NCI-H1694 treated with DMSO at 0.1 percent for 48 hours (cell line): ENCODE measurements at regions not wholly inside any gene's neighbourhood (a gene's known extent, or its start where the extent isn't known, plus 50 kb on each side); places are given as distances from the start of the nearest gene placed in this dataset.
"Not testable (repeated sequence)": the region's sequence is repeated elsewhere in the genome, so short reads cannot be mapped to it uniquely, and the experiment has no call there.

Experiments used
- DNase-seq: peaks from one replicate; lab custom pipeline; 2025; lab: John Stamatoyannopoulos, UW

DNA sequence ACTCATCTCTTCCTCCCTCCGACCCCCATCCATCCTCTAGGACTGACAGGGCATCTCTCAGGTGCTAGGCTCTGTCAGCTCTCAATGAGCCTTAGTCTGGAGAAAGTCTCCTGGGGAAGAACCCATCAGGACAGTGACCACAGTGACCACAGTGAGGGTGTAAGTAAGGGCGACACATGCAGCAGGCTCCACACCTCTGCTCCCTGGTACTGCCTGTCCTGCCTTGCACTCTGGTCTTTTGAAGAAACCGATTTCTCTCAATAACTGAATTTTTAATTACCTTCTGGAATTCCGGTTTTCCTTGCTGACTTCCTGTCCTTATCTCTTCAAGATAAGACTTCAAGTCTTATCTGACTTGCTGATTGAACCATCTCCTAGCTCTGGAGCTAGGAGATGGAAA, 190.2 kb downstream of the ACTR3B start:
- DNase-seq = no peak

GRCh38 chr7:152956006-152956405, 196.5 kb downstream of the ACTR3B start:
- no peak for DNase-seq

GRCh38 chr7:152959610-152960009, 200.1 kb downstream of the ACTR3B start:
- no peak for DNase-seq

DNA sequence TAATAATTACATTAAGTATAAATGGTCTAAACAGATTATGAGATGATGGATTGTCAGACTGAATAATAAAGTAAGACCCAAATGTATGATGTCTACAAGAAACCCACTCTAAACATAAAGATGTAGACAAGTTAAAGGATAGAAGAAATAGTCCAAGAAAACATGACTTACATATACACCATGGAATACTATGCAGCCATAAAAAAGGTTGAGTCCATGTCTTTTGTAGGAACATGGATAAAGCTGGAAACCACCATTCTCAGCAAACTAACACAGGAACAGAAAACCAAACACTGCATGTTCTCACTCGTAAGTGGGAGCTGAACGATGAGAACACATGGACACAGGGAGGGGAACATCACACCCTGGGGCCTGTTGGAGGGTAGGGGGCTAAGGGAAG, 202.2 kb downstream of the ACTR3B start:
- not testable (repeated sequence) for DNase-seq

DNA sequence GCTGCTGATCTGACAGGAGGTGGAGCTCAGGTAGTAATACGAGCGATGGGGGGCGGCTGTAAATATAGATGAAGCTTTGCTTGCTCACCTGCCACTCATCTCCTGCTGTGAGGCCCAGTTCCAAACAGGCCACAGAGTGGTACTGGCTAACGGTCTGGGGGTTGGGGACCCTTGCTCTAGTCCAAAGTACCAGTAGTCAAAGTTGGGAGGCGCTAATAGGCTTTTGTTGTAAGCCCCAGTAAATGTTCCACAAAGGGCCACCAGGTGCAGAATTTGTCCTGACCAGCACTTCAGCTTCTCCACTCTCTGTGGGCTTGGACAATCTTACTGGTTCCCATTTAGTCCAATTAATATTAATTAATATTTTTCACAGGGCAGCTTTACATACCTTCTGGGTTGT, 206.6 kb downstream of the ACTR3B start:
- DNase-seq = no peak

DNA sequence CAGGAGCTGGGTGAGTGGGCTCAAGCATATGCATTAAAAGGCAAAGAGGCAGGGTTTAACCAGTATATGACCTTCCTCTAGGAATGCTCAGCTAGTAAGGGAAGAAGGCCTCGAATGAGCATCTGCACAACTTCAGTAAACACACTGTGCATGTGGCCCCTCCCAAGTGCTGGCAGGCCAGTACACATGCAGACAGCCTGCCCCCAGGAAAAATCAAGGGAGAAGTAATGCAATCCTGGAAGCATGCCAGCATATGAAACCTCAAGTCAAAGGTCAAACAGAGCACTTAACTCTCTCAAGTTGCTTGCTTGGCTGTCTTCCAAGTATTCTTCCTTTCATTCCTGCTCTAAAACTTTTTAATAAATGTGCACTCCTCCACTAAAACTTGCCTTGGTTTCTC, 208.4 kb downstream of the ACTR3B start:
- no peak for DNase-seq

DNA sequence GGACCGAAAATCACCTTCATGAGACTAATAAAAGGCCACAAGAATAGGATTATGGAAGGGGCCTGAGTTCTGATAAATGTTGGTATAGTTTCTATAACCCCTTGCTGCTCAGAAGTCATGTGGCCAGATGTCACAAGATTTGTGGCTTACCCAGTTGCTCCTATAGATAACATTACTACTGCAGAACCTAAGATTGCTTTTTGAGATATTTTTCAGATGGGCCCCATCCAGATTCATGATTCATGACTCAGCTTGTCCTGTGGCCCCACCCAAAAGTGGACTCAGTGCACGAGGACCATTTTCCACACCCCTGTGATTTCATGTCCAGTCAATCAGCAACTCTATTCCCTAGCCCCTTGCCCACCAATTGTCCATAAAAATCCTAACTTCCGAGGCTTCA, 209.0 kb downstream of the ACTR3B start:
- DNase-seq = no peak

- no peak for DNase-seq
Measured at GRCh38 chr7:152969335-152969734, 209.8 kb downstream of the ACTR3B start.

- DNase-seq = no peak
Measured at GRCh38 chr7:152969839-152970238, 210.3 kb downstream of the ACTR3B start.

DNA sequence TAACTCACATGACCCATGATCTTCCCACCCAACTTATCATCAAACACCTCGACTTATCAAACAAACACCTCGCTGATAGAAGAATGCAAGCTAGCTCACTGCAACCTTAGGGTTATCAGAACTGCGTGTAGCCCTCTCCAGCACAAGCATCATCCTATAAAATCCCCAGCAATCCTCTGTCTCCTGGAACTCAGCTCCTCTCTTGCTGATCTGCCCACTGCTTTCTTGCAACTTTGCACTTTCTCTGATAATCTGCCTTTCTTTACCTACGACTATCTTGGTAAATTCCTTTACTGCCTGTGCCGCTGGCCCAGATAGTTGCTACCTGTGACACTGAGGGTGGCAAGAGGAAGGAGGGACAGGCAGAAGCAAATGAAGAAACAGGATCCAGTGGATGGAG, 210.9 kb downstream of the ACTR3B start:
- DNase-seq = no peak

- DNase-seq = no peak
Measured at GRCh38 chr7:152974577-152974976, 215.0 kb downstream of the ACTR3B start.

DNA sequence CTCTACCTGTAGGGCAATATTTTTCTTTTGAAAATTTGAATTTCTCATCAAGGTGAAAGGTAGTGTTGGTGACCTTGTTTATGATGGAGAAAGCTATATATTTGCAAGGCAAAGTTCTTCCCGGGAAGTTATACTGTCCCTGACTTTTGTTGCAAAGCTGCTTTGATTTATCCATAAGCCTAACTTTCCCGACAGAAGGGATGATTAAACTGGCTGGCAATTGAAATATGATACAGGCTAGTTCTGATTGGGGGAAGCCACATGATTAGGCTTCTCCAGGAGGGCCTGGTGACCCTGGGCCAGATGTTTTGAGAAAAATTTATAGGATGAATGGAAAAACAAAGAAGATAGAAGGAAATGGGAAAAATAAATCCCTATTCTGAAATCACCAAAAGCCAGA, 215.5 kb downstream of the ACTR3B start:
- no peak for DNase-seq

- no peak for DNase-seq
Measured at GRCh38 chr7:152979376-152979775, 219.8 kb downstream of the ACTR3B start.

- no peak for DNase-seq
Measured at GRCh38 chr7:152984421-152984820, 224.9 kb downstream of the ACTR3B start.

GRCh38 chr7:152986376-152986775, 226.8 kb downstream of the ACTR3B start:
- DNase-seq = no peak

GRCh38 chr7:152987656-152988055, 228.1 kb downstream of the ACTR3B start:
- no peak for DNase-seq

- DNase-seq = no peak
Measured at GRCh38 chr7:152989889-152990380, 230.4 kb downstream of the ACTR3B start.

DNA sequence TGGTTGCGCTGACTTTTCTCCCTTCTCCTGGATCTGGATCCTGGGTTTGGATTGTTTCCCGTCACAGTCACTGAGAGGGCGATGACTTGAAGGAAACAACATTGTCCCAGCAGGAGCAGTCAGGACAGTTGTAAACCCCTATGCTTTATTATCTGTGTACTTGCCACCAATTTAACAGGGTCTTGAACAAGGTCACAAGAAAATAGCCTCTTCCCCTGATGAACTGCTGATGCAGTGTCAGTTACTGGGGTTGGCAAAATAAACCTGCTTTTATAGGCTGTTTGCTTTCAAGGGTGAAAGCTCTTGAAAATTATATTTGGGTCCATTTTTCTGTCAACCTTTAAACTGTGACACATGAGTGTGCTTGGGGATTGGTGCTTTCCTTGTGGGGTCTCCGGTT, 238.9 kb downstream of the ACTR3B start:
- DNase-seq = no peak

DNA sequence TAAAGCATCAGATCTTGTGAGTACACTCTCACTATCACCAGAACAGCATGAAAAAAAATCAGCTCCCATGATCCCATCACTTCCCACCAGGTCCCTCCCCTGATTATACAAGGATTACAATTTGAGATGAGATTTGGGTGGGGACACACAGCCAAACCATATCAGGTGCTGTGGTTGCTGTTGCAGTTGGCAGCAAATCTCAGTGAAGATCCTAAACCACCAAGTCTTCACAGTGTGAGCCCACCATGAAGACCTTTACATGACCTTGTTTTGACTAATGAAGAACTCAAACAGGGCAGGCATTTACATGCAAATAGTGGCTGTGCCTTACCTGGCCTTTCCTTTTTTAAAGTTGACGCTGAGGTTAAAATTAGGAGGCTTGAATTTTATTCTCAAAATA, 242.6 kb downstream of the ACTR3B start:
- DNase-seq = no peak

DNA sequence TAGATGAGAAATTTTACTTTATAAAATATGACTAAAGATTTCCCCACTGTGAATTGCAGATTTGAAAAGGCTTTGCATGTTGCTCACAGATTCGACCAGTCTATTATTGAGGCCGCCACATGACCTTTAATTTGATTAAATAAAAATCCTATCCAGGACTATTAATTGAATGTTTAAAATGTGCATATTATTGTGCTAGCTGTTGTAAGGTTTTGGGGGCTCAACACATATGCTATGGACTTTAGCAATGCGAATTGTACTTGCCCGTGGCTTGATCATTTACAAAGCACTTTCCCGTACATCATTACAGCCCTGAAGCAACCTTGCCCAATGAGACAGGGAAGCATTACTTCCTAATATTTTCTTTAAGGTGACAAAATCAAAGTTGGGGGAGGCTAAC, 243.0 kb downstream of the ACTR3B start:
- no peak for DNase-seq

- no peak for DNase-seq
Measured at GRCh38 chr7:153004341-153004740, 244.8 kb downstream of the ACTR3B start.

DNA sequence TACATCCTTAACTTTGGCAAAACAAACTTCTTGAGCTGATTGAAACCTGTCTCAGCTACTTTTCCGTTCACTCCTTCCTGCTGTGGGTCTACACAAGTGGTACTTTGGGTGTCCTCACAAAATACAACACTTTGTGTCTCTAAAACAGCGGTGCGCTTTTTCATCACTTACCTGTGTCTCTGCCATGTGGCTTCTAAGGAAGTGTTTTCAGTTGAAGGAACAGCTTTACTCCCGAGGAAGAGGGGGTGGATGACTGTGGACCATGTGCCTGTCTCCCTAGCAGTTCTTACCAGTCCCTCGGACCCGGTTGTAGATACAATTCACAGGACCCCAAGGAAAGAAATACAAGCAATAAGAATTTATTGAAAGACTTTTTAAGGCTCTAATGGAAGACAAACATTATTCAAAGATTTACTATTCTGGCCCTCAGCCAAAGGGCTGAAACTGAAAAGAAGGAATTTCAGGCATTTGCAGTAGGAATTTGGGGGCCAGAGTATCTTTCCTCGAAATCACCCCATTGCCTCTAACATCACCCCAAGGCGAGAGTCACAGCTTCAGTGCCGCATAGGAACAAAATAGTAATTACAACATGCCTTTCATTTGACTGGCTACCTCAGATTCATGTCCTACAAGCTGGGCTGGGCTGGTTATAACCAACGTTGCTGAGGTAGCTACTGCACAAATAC, 246.3 kb downstream of the ACTR3B start:
- DNase-seq = no peak

DNA sequence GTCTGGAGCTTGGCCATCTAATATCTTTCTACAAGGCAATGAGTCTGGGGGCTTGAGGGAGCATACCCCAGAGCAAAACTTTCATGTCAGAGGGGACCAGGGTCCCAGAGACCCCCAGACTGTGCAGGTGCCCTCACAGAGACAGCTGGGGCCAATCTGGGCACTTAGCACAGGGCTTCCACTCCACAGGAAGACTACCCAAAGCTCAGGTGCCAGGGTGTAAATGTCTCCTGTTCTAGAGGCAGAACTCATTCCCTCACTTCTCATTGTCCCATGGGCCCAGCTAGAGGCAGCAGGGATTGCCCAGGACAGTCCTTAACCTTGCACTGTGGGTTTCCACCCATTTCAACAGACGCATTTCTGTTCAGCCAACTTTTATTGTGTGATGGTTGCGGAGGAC, 246.9 kb downstream of the ACTR3B start:
- no peak for DNase-seq

- DNase-seq = no peak
Measured at GRCh38 chr7:153006911-153007310, 247.4 kb downstream of the ACTR3B start.
